DOHH2 (cell line): ENCODE measurements at regions not wholly inside any gene's neighbourhood (a gene's known extent, or its start where the extent isn't known, plus 50 kb on each side); places are given as distances from the start of the nearest gene placed in this dataset.

ENCODE experiments used
- H3F3A ChIP-seq: fragments of 200-600 bp; sonication (generic), shearing (Covaris generic); 2 replicates; pipeline ENCODE4 v1.6.0; 2016; ENCODE audit warnings: antibody characterized with exemption, mild to moderate bottlenecking; ENCODE audit not compliant: control insufficient read depth, insufficient read depth
- H3K27ac ChIP-seq: fragments of 200-600 bp; sonication (generic); 2 replicates; pipeline ENCODE4 v1.5.1; 2014; ENCODE audit warnings: low read depth, mild to moderate bottlenecking, low read length, moderate library complexity
- H3K27me3 ChIP-seq: fragments of 200-600 bp; sonication (generic); 2 replicates; pipeline ENCODE4 v1.6.1; 2014; ENCODE audit warnings: mild to moderate bottlenecking, low read length, mixed read lengths; ENCODE audit not compliant: control insufficient read depth
- H3K36me3 ChIP-seq: fragments of 200-600 bp; sonication (generic); 2 replicates; pipeline ENCODE4 v1.6.1; 2014; ENCODE audit warnings: mild to moderate bottlenecking, low read length, moderate library complexity, mixed read lengths; ENCODE audit not compliant: control insufficient read depth
- H3K4me1 ChIP-seq: fragments of 200-600 bp; sonication (generic); 2 replicates; pipeline ENCODE4 v1.6.1; 2014; ENCODE audit warnings: mild to moderate bottlenecking, low read length, mixed read lengths; ENCODE audit not compliant: control insufficient read depth
- H3K4me2 ChIP-seq: fragments of 200-600 bp; sonication (generic); 2 replicates; pipeline ENCODE4 v1.6.0; 2014; ENCODE audit warnings: mild to moderate bottlenecking, low read length, moderate library complexity
- H3K4me3 ChIP-seq: fragments of 200-600 bp; sonication (generic); 2 replicates; pipeline ENCODE4 v1.5.1; 2014; ENCODE audit warnings: mild to moderate bottlenecking, low read length, mixed read lengths
- H3K79me2 ChIP-seq: fragments of 200-600 bp; sonication (generic); 2 replicates; pipeline ENCODE4 v1.6.1; 2014; ENCODE audit warnings: mild to moderate bottlenecking, low read length, mixed read lengths; ENCODE audit not compliant: control insufficient read depth
- H3K9me2 ChIP-seq: fragments of 200-600 bp; sonication (generic); replicated peaks from 2 replicates; pipeline ENCODE4 v1.6.1; 2014; ENCODE audit warnings: mild to moderate bottlenecking, low read length, mixed read lengths; ENCODE audit not compliant: control insufficient read depth
- H3K9me3 ChIP-seq: fragments of 200-600 bp; sonication (generic); 2 replicates; pipeline ENCODE4 v1.6.1; 2014; ENCODE audit warnings: antibody characterized with exemption, low read length, mixed read lengths; ENCODE audit not compliant: control insufficient read depth, insufficient read depth
- H4K20me1 ChIP-seq: fragments of 200-600 bp; sonication (generic); 2 replicates; pipeline ENCODE4 v1.6.0; 2014; ENCODE audit warnings: low read depth, mild to moderate bottlenecking, antibody characterized with exemption, low read length, moderate library complexity; ENCODE audit not compliant: control insufficient read depth, insufficient read depth
- CTCF ChIP-seq: fragments of 200-600 bp; sonication (generic); IDR thresholded peaks from one replicate; pipeline ENCODE4 v1.5.1; 2014; ENCODE audit warnings: antibody characterized with exemption, mild to moderate bottlenecking, low read depth, low read length; ENCODE audit not compliant: poor library complexity, severe bottlenecking
- EZH2phosphoT487 ChIP-seq: fragments of 200-600 bp; sonication (generic); IDR thresholded peaks from 2 replicates; pipeline ENCODE4 v1.6.1; 2017; ENCODE audit warnings: borderline replicate concordance, mild to moderate bottlenecking, antibody characterized with exemption, low read length, moderate library complexity, mixed read lengths

GRCh38 chr4:110754716-110755115 lies 131.8 kb upstream of the PITX2 start:
- H3K9me2 ChIP-seq: no peaks in the 10 kb centered on the region
- H3K4me1 ChIP-seq: no peaks in the 10 kb centered on the region
- H3K27ac ChIP-seq: no peak overlapping the region
- H3K4me2 ChIP-seq: no peak overlapping the region
- H3K4me3 ChIP-seq: no peak overlapping the region
- no peaks in the 10 kb centered on the region for H3K79me2 ChIP-seq
- no peaks in the 10 kb centered on the region for H3K9me3 ChIP-seq
- no peaks in the 10 kb centered on the region for H4K20me1 ChIP-seq
- H3F3A ChIP-seq: no peaks in the 10 kb centered on the region
- no peaks in the 10 kb centered on the region for H3K27me3 ChIP-seq
- no peaks in the 10 kb centered on the region for H3K36me3 ChIP-seq
- TF ChIP-seq CTCF: no peak
- no peak for TF ChIP-seq EZH2phosphoT487

GRCh38 chr4:110769578-110769977 lies 146.7 kb upstream of the PITX2 start:
- Histone ChIP-seq H3K9me2 (no peaks in the 10 kb centered on the region), H3K4me1 (no peaks in the 10 kb centered on the region), H3K27ac (no peak overlapping the region), H3F3A (no peaks in the 10 kb centered on the region), H3K79me2 (no peaks in the 10 kb centered on the region), H3K4me2 (no peak overlapping the region), H3K4me3 (no peak overlapping the region), H4K20me1 (no peaks in the 10 kb centered on the region), H3K27me3 (no peaks in the 10 kb centered on the region), H3K9me3 (no peaks in the 10 kb centered on the region), H3K36me3 (no peaks in the 10 kb centered on the region)
- TF ChIP-seq CTCF (no peak), EZH2phosphoT487 (no peak)

GRCh38 chr4:110770353-110770752 lies 147.5 kb upstream of the PITX2 start:
- Histone ChIP-seq H3K27ac (no peak overlapping the region), H3K4me3 (no peak overlapping the region), H3K79me2 (no peaks in the 10 kb centered on the region), H3K4me2 (no peak overlapping the region), H3F3A (no peaks in the 10 kb centered on the region), H3K9me2 (no peaks in the 10 kb centered on the region), H3K27me3 (no peaks in the 10 kb centered on the region), H3K36me3 (no peaks in the 10 kb centered on the region), H4K20me1 (no peaks in the 10 kb centered on the region), H3K4me1 (no peaks in the 10 kb centered on the region), H3K9me3 (no peaks in the 10 kb centered on the region)
- TF ChIP-seq CTCF (no peak), EZH2phosphoT487 (no peak)

GRCh38 chr4:110778521-110778920 lies 155.6 kb upstream of the PITX2 start:
- H3F3A ChIP-seq: no peaks in the 10 kb centered on the region
- H3K79me2 ChIP-seq: no peaks in the 10 kb centered on the region
- no peak overlapping the region for H3K4me2 ChIP-seq
- no peaks in the 10 kb centered on the region for H3K36me3 ChIP-seq
- no peak for TF ChIP-seq EZH2phosphoT487
- TF ChIP-seq CTCF: no peak
- no peaks in the 10 kb centered on the region for H3K9me2 ChIP-seq
- no peak overlapping the region for H3K4me3 ChIP-seq
- H3K27me3 ChIP-seq: no peaks in the 10 kb centered on the region
- H3K9me3 ChIP-seq: 0 out of 2 replicates have a peak, but pooled peaks cover 2% of the 10 kb centered on the region
- no peak overlapping the region for H3K27ac ChIP-seq
- H3K4me1 ChIP-seq: peaks cover 7% of the 10 kb centered on the region
- H4K20me1 ChIP-seq: no peaks in the 10 kb centered on the region
